IPS-15b (cell line): ENCODE measurements at regions not wholly inside any gene's neighbourhood (a gene's known extent, or its start where the extent isn't known, plus 50 kb on each side); places are given as distances from the start of the nearest gene placed in this dataset.
"Not testable (repeated sequence)": the region's sequence is repeated elsewhere in the genome, so short reads cannot be mapped to it uniquely, and the experiment has no call there.

Experiments
- H3K27me3 ChIP-seq: one replicate; pipeline ENCODE4 v1.6.1; 2013; ENCODE audit warnings: low read length; ENCODE audit not compliant: control insufficient read depth, insufficient read depth
- H3K36me3 ChIP-seq: one replicate; pipeline ENCODE4 v1.6.1; 2013; ENCODE audit warnings: low read length; ENCODE audit not compliant: control insufficient read depth, insufficient read depth
- H3K4me1 ChIP-seq: one replicate; pipeline ENCODE4 v1.6.1; 2013; ENCODE audit warnings: mild to moderate bottlenecking, low read length; ENCODE audit not compliant: control insufficient read depth, insufficient read depth
- H3K4me3 ChIP-seq: one replicate; pipeline ENCODE4 v1.5.1; 2013; ENCODE audit warnings: low read depth, low read length
- H3K9ac ChIP-seq: one replicate; pipeline ENCODE4 v1.6.1; 2013; ENCODE audit warnings: low read depth, mild to moderate bottlenecking, low read length
- H3K9me3 ChIP-seq: one replicate; pipeline ENCODE4 v1.6.1; 2013; ENCODE audit warnings: mild to moderate bottlenecking, low read length; ENCODE audit not compliant: control insufficient read depth, insufficient read depth

DNA sequence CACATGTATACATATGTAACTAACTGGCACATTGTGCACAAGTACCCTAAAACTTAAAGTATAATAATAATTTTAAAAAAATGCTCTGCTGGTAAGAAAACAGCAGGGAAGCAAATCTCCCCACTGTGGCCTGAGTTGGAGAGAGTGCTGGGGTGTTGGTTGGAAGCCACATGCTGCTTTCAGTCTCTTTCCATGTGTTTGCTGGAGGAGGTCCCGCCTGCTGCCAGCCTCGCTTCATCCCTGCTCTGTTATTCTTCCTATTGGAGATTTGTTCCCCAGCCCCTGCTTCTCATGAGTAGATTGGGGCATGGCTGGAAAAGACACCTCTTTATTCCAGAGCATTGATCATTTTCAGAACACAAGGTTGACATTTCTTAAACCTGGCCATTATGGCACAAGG, 230.5 kb downstream of the FGF9 start:
- Histone ChIP-seq H3K9me3 (no peaks in the 10 kb centered on the region), H3K9ac (no peak overlapping the region), H3K36me3 (no peaks in the 10 kb centered on the region), H3K4me1 (no peaks in the 10 kb centered on the region), H3K27me3 (no peaks in the 10 kb centered on the region), H3K4me3 (no peak overlapping the region)

DNA sequence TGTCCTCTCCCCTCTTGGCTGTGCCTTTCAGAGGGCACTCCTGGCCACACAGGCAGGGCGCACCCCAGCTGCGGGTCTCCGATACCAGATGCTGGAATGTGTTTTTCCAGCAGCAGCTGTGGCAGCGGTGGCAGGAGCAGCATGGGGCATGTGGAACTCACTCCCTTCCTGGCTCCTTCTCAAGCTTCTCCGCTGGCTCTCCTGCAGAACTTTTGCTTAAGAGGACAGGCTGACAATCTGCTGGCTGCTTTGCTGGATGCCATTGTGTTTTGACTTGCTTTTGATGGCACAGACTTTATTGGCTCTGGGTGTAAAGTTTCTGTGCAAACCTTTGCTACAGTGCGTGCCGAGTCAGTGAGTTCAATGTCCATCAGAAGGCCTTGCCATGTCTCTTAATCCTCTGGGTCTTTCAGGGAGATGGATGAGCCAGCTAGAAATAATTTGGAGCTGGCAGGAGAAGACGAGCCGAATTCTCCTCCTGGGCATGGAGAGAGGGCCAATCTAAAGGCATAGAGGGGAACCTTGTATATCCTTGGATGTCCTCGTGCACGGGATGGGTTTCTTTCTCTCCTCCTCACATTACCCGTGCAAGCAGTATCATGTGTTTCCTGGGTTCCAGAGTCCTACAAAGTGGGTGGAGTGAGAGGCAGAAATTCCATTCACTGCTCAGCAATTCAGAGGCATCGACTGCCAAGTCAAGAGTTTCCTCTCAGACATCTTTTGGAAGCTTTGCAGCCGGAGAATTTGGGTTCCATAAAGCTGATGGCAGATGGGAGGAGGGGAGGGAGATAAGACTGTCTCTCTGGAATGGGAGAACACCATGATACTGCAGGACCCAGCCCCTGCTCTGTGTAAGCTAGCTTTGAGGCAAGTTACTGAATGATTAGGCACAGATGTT, 231.2 kb downstream of the FGF9 start:
- no peaks in the 10 kb centered on the region for H3K9me3 ChIP-seq
- H3K9ac ChIP-seq = no peak overlapping the region
- no peak overlapping the region for H3K4me3 ChIP-seq
- no peaks in the 10 kb centered on the region for H3K27me3 ChIP-seq
- H3K36me3 ChIP-seq = no peaks in the 10 kb centered on the region
- no peaks in the 10 kb centered on the region for H3K4me1 ChIP-seq

DNA sequence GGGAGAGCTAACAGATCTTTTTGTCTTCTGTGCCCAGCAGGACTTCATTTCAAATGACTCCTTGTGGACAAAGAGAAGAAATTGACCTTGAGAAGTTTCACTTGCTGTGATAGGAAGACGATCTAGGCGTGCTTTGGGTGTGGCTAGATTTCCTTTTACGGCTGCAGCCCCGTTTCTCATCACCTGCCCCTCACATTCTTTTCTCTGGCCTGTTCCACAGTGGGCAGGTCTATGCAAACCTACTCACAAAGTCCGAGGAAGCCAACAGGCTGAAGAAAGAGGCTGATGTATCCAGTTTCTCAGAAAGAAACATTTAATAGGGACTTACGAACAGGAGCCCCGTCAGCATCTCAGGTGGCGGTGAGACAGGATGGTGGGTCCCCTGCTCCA, 231.8 kb downstream of the FGF9 start:
- Histone ChIP-seq H3K4me1 (no peaks in the 10 kb centered on the region), H3K9me3 (no peaks in the 10 kb centered on the region), H3K9ac (no peak overlapping the region), H3K4me3 (no peak overlapping the region), H3K27me3 (no peaks in the 10 kb centered on the region), H3K36me3 (no peaks in the 10 kb centered on the region)

DNA sequence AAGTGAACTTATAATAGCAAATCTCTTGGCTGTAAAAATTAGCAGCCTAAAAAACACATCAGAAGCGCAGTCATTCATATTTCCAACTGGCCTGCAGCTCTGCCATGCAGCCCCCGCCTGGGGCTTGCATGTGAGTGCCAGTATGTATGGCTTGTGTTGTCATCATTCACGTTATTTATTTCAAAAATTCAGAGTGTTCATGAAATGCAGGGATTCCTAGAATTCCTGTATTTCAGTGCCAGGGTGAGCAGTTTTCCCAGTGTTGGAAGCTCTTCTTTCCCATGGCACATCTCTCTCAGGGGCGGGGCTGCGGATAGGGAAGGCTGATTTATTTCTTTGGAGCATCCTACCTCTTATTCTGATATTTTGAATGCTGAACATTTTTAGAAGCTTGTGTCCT, 234.6 kb downstream of the FGF9 start:
- no peaks in the 10 kb centered on the region for H3K36me3 ChIP-seq
- H3K4me3 ChIP-seq = no peak overlapping the region
- no peaks in the 10 kb centered on the region for H3K4me1 ChIP-seq
- H3K9ac ChIP-seq = no peak overlapping the region
- H3K9me3 ChIP-seq = no peaks in the 10 kb centered on the region
- no peaks in the 10 kb centered on the region for H3K27me3 ChIP-seq

DNA sequence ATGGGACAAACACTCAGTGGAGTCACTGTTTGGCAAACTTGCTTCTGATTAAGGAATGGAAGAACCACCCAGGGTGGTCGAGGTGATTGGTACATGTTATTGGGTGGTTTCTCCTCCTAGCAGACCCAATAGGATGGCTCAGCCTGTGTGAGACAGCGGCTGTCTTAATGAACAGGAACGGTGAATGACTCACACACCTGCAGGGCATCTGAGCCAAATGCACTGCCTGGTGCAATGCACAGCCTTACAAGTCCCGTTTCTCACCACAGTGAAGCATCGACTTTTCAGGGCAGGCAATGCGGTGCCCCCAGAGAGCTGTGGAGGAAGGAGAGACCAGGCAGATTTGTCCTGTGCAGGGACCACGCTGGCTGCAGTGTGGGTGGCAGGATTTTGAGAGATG, 238.5 kb downstream of the FGF9 start:
- Histone ChIP-seq H3K9ac (no peak overlapping the region), H3K4me3 (no peak overlapping the region), H3K4me1 (peaks cover 8% of the 10 kb centered on the region), H3K9me3 (no peaks in the 10 kb centered on the region), H3K36me3 (no peaks in the 10 kb centered on the region), H3K27me3 (no peaks in the 10 kb centered on the region)

DNA sequence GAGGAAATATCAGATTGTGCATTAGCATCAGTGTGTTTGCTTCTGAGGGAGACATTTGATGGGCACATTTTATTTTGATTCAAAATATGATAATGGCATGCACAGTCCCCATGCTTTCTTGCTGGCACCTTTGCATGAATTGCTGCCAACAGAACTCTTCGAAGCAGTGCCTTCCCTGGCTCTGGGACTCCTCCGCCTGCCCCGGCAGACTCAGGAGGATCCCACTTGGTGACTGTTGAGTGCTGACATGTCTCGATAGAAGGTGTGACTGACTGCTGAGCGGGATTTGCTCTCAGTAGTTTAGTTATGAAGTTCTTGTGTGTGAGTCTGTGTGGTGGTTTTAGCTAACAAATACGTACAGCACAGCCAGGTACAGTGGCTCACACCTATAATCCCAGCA, 239.7 kb downstream of the FGF9 start:
- Histone ChIP-seq H3K9me3 (no peaks in the 10 kb centered on the region), H3K4me3 (no peak overlapping the region), H3K9ac (no peak overlapping the region), H3K36me3 (no peaks in the 10 kb centered on the region), H3K27me3 (no peaks in the 10 kb centered on the region), H3K4me1 (peaks cover 8% of the 10 kb centered on the region)

DNA sequence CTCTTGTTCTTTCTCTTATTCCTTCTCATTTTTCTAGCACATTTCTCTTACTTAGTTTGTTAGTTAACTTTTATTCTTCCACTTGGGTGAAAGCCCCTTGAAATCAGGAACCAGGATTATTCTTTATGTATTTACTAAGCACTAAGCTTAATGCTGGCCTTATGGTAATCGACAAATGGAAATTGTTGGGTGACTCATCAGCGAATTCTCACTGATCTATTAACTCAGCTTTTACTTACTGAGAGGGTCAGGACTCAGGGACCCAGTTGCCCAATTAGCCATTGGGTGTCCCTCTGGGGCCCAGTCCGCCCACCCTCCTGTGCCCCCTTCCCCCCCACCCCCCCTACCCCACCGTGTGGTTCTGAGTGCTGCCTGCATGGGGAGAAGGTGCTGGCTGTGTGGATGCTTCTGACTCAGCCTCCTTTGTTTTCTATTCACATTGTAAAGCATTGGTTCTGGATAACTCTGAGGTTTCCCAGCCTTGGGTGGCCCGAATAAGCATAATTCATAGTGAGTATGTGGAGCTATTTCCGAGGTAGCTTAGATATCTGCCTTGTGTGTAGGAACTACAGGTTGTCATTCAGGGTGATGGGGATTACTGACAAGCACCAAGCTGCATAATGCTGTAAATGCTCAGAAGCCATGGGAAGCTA, 240.9 kb downstream of the FGF9 start:
- Histone ChIP-seq H3K9ac (no peak overlapping the region), H3K4me1 (peaks cover 8% of the 10 kb centered on the region), H3K4me3 (no peak overlapping the region), H3K9me3 (no peaks in the 10 kb centered on the region), H3K36me3 (no peaks in the 10 kb centered on the region), H3K27me3 (no peaks in the 10 kb centered on the region)

DNA sequence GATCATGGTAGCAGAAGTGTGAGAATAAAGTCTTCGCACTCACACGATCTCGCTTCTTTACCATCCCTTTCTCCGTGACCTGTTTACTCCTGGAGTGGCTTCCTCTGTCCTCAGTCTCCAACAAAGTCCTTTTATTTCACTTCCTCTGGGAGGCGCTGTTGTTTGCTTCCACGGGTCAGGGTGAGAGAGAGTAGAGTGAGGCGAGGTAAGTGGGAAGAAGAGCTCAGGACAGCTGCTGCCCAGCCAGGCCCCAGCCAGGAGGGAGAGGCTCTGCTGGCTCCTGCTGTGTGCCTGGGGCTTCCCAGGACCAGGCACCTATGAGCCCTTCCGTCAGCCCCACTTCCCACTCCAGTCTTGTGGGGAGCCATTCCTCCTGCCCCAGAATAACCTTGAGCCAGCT, 242.1 kb downstream of the FGF9 start:
- Histone ChIP-seq H3K27me3 (no peaks in the 10 kb centered on the region), H3K4me1 (peaks cover 8% of the 10 kb centered on the region), H3K36me3 (no peaks in the 10 kb centered on the region), H3K9ac (no peak overlapping the region), H3K9me3 (no peaks in the 10 kb centered on the region), H3K4me3 (no peak overlapping the region)

DNA sequence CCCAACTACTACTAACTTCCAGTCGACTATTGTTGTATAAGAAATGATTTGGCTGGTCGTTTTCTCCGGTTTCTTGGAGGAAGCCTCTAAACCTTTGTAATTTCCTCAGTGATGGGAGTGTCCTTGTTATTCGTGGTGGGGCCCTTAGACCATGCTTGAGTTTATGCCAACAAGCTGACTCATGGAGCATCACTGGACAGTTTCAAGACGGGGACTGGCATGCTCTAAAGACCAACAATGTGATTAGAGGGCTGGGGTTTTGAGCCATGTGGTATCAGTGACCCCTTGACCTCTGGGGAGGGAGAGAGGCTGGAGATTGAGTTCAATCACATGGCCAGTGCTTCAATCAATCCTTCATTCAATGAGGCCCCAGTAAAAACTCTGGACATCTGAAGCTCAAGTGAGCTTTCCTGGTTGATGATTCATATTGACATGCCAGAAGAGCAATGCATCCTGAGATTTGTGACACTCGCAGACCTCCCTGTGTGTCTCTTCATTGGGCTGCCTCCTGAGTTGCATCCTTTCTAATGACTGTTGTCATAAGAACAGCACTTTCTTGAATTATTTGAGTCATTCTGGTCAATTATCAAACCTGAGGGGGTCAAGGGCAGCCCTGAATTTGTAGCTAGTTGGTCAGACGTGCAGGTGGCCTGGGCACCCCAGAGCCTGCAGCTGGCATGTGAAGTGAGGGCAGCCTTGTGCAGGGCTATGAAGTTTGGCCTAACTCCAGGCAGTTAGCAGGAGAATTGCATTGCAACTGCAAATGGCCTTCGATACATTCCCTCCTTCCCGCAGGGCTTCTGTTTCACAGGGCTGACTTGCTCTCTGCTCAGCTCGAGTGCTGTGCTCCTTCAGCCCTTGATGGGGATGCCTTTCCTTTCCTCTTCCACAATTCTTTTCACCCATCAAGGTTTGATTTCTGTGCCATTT, 246.5 kb downstream of the FGF9 start:
- Histone ChIP-seq H3K9me3 (no peaks in the 10 kb centered on the region), H3K9ac (no peak overlapping the region), H3K27me3 (no peaks in the 10 kb centered on the region), H3K4me1 (peaks cover 2% of the 10 kb centered on the region), H3K36me3 (no peaks in the 10 kb centered on the region), H3K4me3 (no peak overlapping the region)

DNA sequence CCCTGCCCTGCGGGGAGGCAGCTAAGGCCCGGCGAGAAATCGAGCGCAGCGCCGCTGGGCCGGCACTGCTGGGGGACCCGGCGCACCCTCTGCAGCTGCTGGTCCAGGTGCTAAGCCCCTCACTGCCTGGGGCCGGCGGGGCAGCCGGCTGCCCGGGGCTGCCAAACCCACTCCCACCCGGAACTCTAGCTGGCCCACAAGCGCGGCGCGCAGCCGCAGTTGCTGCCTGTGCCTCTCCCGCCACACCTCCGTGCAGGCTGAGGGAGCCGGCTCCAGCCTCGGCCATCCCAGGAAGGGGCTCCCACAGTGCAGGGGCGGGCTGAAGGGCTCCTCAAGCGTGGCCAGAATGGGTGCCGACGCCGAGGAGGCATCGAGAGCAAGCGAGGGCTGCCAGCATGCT, 249.9 kb downstream of the FGF9 start:
- H3K9me3 ChIP-seq, H3K27me3 ChIP-seq, H3K9ac ChIP-seq, H3K4me1 ChIP-seq, H3K4me3 ChIP-seq, H3K36me3 ChIP-seq: not testable (repeated sequence)

DNA sequence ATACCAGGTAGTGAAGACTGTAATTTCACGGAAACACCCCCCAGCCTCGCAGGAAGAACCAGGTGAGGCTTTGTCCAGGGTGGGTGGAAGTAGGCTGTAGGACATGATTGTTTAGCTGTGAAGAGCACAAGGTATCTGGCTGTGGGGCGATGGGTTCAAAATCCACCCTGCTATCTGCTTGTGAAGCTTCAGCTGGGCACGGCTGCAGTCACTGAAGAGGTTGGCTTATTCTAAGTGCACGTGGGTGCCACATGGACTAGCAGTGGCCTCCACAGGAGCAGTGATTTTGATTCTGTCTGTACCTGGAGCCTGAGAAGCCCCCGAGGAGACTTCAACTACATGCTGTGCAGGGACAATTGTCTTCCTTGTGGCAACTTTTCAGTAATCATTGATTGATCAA, 254.1 kb downstream of the FGF9 start:
- Histone ChIP-seq H3K36me3 (no peaks in the 10 kb centered on the region), H3K4me1 (peaks cover 4% of the 10 kb centered on the region), H3K9me3 (no peaks in the 10 kb centered on the region), H3K4me3 (no peak overlapping the region), H3K27me3 (no peaks in the 10 kb centered on the region), H3K9ac (no peak overlapping the region)
